AG08396 (cell line): ENCODE measurements at regions not wholly inside any gene's neighbourhood (a gene's known extent, or its start where the extent isn't known, plus 50 kb on each side); places are given as distances from the start of the nearest gene placed in this dataset.

ENCODE experiments used
- DNase-seq: peaks from one replicate; pipeline ENCODE4 v3.0.0; 2012; ENCODE audit warnings: low spot score, mixed read lengths

GRCh38 chr5:166507810-166508425 is 1783.5 kb upstream of the WWC1 start:
- DNase-seq: no peak

- no peak for DNase-seq
Measured at GRCh38 chr5:166509085-166509484, 1782.4 kb upstream of the WWC1 start.

- no peak for DNase-seq
Measured at GRCh38 chr5:166517976-166518375, 1773.5 kb upstream of the WWC1 start.

GRCh38 chr5:166523206-166523605 is 1768.2 kb upstream of the WWC1 start:
- DNase-seq: no peak

- no peak for DNase-seq
Measured at GRCh38 chr5:166529200-166529599, 1762.2 kb upstream of the WWC1 start.

GRCh38 chr5:166532456-166533220 is 1758.8 kb upstream of the WWC1 start:
- no peak for DNase-seq

GRCh38 chr5:166535641-166536040 is 1755.8 kb upstream of the WWC1 start:
- no peak for DNase-seq

GRCh38 chr5:166540156-166540555 is 1751.3 kb upstream of the WWC1 start:
- no peak for DNase-seq

- no peak for DNase-seq
Measured at GRCh38 chr5:166551384-166551783, 1740.1 kb upstream of the WWC1 start.

GRCh38 chr5:166553778-166554177 is 1737.7 kb upstream of the WWC1 start:
- DNase-seq: no peak

- DNase-seq: no peak
Measured at GRCh38 chr5:166561759-166562158, 1729.7 kb upstream of the WWC1 start.

- no peak for DNase-seq
Measured at GRCh38 chr5:166562246-166562645, 1729.2 kb upstream of the WWC1 start.

GRCh38 chr5:166566725-166567124 is 1724.7 kb upstream of the WWC1 start:
- DNase-seq: no peak

- DNase-seq: no peak
Measured at GRCh38 chr5:166570865-166571264, 1720.6 kb upstream of the WWC1 start.

GRCh38 chr5:166571668-166572067 is 1719.8 kb upstream of the WWC1 start:
- DNase-seq: no peak

- DNase-seq: no peak
Measured at GRCh38 chr5:166576323-166576722, 1715.1 kb upstream of the WWC1 start.

- no peak for DNase-seq
Measured at GRCh38 chr5:166581826-166582225, 1709.6 kb upstream of the WWC1 start.

- no peak for DNase-seq
Measured at GRCh38 chr5:166582416-166582815, 1709.0 kb upstream of the WWC1 start.

- DNase-seq: no peak
Measured at GRCh38 chr5:166594567-166594966, 1696.9 kb upstream of the WWC1 start.

GRCh38 chr5:166595274-166595951 is 1696.0 kb upstream of the WWC1 start:
- DNase-seq: no peak

GRCh38 chr5:166596043-166596442 is 1695.4 kb upstream of the WWC1 start:
- no peak for DNase-seq

- DNase-seq: no peak
Measured at GRCh38 chr5:166602271-166602670, 1689.2 kb upstream of the WWC1 start.

GRCh38 chr5:166617507-166617906 is 1673.9 kb upstream of the WWC1 start:
- DNase-seq: no peak
